ENCODE measurements at regions not wholly inside any gene's neighbourhood (a gene's known extent, or its start where the extent isn't known, plus 50 kb on each side); places are given as distances from the start of the nearest gene placed in this dataset.

DNA sequence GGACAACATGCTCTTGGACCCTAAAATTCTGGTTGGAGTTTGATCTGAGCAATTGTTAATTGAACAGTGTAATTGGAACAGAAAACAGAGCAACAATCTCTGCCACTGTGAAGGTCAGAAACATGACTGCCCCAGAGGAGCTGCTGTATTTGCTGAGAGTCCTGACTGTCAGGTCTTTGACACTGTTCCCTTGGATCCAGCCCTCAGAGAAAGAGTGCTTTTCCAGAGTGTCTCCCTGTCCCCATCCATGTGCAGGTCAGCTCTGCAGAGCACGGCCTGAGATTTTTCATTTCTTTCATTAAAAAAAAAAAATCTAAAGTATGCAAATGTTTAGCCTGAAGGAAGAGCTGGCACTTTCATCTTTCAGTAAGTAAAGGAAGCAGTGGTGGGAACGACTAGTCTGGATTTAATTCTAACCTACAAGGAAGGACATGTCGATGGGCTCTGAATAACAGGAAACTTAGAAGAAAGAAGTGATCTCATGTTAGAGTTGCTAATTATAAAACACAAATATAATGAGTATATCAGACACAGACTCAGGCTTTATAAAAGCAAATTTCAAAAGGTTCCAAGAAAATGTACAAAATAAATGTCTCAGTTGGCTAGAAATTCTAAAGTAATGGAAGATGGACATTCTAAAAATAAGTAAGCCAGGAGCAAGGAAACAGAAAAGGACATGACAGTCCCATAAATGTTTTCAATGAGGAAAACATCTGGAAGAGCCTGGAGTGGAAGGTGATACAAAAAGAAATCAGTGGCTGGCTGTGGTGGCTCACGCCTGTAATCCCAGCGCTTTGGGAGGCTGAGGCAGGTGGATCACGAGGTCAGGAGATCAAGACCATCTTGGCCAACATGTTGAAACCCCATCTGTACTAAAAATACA is 876.5 kb downstream of the EPHA4 start:
- TF ChIP-seq, protein P1, sequence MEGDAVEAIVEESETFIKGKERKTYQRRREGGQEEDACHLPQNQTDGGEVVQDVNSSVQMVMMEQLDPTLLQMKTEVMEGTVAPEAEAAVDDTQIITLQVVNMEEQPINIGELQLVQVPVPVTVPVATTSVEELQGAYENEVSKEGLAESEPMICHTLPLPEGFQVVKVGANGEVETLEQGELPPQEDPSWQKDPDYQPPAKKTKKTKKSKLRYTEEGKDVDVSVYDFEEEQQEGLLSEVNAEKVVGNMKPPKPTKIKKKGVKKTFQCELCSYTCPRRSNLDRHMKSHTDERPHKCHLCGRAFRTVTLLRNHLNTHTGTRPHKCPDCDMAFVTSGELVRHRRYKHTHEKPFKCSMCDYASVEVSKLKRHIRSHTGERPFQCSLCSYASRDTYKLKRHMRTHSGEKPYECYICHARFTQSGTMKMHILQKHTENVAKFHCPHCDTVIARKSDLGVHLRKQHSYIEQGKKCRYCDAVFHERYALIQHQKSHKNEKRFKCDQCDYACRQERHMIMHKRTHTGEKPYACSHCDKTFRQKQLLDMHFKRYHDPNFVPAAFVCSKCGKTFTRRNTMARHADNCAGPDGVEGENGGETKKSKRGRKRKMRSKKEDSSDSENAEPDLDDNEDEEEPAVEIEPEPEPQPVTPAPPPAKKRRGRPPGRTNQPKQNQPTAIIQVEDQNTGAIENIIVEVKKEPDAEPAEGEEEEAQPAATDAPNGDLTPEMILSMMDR (IDR thresholded peaks at IDR 0.05; ENCODE audit: borderline replicate concordance, insufficient read depth, low read depth, low read length), result no peak
- H3K4me3 ChIP-seq (ENCODE audit: low read depth, low read length), result no peak overlapping the region

DNA sequence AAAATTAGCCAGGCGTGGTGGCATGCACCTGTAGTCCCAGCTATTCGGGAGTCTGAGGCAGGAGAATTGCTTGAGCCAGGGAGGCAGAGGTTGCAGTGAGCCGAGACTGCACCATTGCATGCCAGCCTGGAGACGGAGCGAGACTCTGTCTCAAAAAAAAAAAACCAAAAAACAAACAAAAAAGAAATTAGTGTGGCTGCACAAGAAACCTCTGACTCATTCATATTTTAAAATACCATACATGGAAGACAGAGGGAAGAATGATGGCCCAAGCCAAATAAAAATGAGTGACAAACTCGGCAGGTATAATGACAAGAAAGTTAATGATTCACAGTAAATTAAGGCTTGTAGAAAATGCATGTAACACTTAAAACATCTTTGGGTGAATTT is 875.8 kb downstream of the EPHA4 start:
- TF ChIP-seq, protein P1 (IDR thresholded peaks at IDR 0.05; ENCODE audit: borderline replicate concordance, insufficient read depth, low read depth, low read length), result no peak
- H3K4me3 ChIP-seq (ENCODE audit: low read depth, low read length), result no peak overlapping the region

DNA sequence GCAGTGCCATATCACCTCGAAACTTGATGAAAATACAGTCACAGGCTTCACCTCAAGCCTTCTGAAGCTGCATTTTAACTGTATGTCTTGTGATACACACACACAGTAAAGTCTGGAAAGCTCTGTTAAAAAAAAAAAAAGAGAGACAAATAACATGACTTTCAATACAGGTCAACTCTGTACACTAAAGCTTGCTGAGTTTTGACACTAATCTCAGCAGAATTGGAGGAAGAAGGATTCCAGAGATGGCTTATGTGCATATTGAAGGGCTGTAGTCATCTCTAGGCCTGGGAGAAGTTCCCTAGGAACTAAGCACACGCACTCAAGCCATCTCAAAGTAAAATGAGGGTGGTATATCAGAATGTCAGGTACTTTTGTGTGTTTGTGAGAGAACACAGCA is 875.1 kb downstream of the EPHA4 start:
- TF ChIP-seq, protein P1 (IDR thresholded peaks at IDR 0.05; ENCODE audit: borderline replicate concordance, insufficient read depth, low read depth, low read length), result no peak
- no peak overlapping the region for H3K4me3 ChIP-seq (ENCODE audit: low read depth, low read length)

DNA sequence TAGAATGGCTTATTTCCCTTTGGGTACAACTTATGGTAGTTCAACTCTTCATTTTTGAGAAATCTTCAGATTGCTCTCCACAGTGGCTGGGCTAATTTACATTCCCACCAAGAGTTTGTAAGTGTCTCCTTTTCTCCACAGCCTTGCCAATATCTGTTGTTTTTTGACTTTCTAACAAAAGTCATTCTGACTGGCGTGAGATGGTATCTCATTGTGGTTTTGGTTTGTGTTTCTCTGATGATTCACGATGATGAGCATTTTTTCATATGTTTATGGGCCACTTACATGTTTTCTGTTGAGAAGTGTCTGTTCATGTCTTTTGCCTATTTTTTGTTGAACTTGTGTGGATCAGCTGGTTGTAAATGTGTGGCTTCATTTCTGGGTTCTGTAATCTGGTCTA is 871.0 kb downstream of the EPHA4 start:
- TF ChIP-seq, protein P1 (IDR thresholded peaks at IDR 0.05; ENCODE audit: borderline replicate concordance, insufficient read depth, low read depth, low read length), result no peak
- no peak overlapping the region for H3K4me3 ChIP-seq (ENCODE audit: low read depth, low read length)

DNA sequence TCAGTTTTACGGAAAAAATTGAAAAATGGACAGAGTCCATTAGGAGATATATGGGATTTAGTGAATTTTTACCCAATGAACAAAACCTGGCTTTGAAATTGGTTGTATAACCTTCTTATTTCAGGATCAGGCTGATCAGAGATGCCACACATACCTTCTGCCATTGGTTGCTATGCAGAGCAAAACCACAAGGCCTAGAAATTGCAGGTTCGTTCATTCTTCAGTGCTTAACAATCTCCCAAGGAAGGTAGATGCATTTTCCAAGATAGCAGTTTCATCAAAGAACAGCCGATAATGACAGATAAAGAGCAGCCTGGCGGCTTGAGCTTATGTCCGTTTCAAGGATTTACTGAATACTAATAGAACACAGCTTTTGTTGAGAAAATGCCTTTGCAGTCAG is 868.8 kb downstream of the EPHA4 start:
- TF ChIP-seq, protein P1 (IDR thresholded peaks at IDR 0.05; ENCODE audit: borderline replicate concordance, insufficient read depth, low read depth, low read length), result no peak
- no peak overlapping the region for H3K4me3 ChIP-seq (ENCODE audit: low read depth, low read length)

DNA sequence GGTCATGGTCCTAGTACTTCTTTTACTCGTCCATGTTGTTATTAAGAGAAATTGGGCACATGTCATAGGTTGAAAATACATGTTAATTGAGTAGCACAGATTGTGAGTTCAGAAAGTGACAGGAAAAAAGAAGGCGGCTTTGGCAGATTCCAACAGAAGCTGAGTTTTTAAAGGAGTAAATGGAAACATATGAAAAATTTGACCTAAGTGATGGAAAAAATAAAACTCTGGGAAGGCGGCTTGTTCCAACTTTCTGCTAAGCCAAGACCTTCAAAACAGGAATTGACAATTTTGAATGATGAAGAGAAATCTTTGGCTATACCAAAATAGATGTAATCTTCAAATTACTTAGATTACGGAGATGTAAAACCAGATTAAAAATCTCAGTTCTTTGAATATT is 868.0 kb downstream of the EPHA4 start:
- TF ChIP-seq, protein P1 (IDR thresholded peaks at IDR 0.05; ENCODE audit: borderline replicate concordance, insufficient read depth, low read depth, low read length), result no peak
- no peak overlapping the region for H3K4me3 ChIP-seq (ENCODE audit: low read depth, low read length)

DNA sequence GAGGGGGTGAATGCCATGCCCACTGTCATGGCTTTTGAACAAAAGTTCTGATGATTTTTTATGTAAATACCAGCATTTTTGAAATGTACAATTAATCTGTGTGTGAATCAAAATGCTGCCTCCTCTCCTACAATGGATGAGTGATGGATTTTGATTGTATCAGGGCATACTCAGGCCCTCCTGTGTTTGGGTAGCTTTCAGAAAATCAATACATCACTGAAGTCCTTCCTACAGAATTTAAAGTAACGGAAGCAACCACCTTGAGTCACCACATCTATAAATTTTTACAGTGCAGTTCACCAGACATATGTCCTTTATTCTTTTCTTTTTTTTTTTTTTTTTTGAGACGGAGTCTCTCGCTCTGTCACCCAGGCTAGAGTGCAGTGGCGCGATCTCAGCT is 867.3 kb downstream of the EPHA4 start:
- no peak overlapping the region for H3K4me3 ChIP-seq (ENCODE audit: low read depth, low read length)
- TF ChIP-seq, protein P1 (IDR thresholded peaks at IDR 0.05; ENCODE audit: borderline replicate concordance, insufficient read depth, low read depth, low read length), result no peak

All from GM12875 (cell line).